ENCODE measurements at regions not wholly inside any gene's neighbourhood (a gene's known extent, or its start where the extent isn't known, plus 50 kb on each side); places are given as distances from the start of the nearest gene placed in this dataset.

- no peak for TF ChIP-seq GABPA (IDR thresholded peaks at IDR 0.05 in 1 of 2, conservative IDR thresholded peaks at IDR 0.05 in 1 of 2)
- no peak for TF ChIP-seq YY1 (IDR thresholded peaks at IDR 0.05)
- TF ChIP-seq CTCF (IDR thresholded peaks at IDR 0.05; ENCODE audit: low read depth, low read length, missing input control): no peak
Observed at GRCh38 chr12:58583940-58584339, 336.4 kb downstream of the LRIG3 start.

All from liver (tissue), 3 donors.